Erythroblast (primary cell): ENCODE measurements at regions not wholly inside any gene's neighbourhood (a gene's known extent, or its start where the extent isn't known, plus 50 kb on each side); places are given as distances from the start of the nearest gene placed in this dataset.

Source experiments
- DNase-seq, 2 experiments: peaks; one replicate each; lab custom pipeline; 2025; lab: John Stamatoyannopoulos, UW
- GATA1 ChIP-seq: IDR thresholded peaks from 2 replicates; pipeline ENCODE4 v1.6.1; 2011; ENCODE audit warnings: low read depth, mild to moderate bottlenecking, control low read depth, low read length, moderate library complexity
- POLR2A ChIP-seq: IDR thresholded peaks from 2 replicates; pipeline ENCODE4 v1.6.1; 2011; ENCODE audit warnings: mild to moderate bottlenecking, low read length

GRCh38 chr7:21191321-21192073 lies 236.4 kb upstream of the SP4 start:
- TF ChIP-seq POLR2A (no peak), GATA1 (no peak)
- no peak for DNase-seq

DNA sequence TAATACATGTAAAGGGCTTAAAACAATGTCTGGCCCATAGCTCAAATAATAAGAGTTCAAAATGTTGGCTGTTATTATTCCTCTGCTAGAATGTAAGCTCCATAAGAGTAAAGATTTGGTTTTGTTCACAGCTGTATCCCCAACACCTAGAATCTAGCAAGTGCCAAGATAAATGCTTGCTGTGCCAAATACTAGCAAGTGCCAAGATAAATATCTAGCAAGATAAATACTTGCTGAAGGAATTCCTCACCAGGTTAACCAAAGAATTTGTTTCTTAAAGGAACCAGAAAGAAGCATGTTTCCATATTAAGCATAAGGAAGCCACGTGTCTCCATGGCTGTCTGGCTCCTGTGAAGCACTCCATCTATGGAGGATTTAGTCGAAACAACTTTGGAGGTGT lies 235.2 kb upstream of the SP4 start:
- TF ChIP-seq POLR2A, result no peak
- no peak for TF ChIP-seq GATA1
- no peak for DNase-seq

- TF ChIP-seq GATA1 (no peak), POLR2A (no peak)
- no peak for DNase-seq
Observed at GRCh38 chr7:21193895-21194294, 234.0 kb upstream of the SP4 start.

GRCh38 chr7:21194936-21195335 lies 232.9 kb upstream of the SP4 start:
- TF ChIP-seq POLR2A (no peak), GATA1 (no peak)
- DNase-seq, result no peak

DNA sequence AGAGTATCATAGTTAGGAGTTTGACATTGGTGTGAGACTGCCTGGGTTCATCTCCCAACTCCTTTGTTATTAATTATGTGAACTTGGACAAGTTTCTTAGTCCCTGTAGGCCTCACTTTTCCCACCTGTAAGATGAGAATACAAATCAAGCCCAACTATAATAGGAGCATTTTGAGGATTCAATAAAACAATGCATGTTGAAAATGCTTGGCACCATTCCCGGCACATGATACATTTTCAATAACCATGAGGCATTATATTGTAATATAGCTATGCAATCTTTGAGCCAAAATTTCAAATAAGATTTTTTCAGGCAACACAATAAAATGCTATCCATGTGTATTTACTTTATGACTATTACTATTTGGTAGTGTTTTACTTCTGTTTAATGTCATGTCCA lies 229.0 kb upstream of the SP4 start:
- DNase-seq, result no peak

DNA sequence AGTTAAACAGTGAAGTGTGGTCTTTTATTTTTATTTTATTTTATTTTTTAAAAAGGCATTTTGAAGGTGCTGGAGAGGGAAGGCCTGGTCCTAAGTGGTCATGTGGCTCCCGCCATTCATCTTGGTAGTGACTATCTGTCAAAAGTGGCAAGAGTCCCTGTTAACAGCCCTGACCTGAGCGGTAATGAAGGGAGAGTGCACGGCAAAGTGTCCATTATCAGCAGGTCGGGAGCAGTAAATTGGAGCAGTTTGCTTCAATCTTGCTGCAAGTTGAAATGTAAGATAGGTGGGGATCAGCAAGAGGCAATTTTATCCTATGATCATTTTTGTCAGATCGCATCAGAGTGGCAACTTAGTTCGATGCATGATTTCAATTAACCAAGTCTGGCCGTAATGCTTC lies 227.4 kb upstream of the SP4 start:
- no peak for TF ChIP-seq POLR2A
- TF ChIP-seq GATA1, result no peak
- DNase-seq, result no peak

More for the DNA sequence above, 229.0 kb upstream of the SP4 start:
- no peak for TF ChIP-seq GATA1
- TF ChIP-seq POLR2A, result no peak

DNA sequence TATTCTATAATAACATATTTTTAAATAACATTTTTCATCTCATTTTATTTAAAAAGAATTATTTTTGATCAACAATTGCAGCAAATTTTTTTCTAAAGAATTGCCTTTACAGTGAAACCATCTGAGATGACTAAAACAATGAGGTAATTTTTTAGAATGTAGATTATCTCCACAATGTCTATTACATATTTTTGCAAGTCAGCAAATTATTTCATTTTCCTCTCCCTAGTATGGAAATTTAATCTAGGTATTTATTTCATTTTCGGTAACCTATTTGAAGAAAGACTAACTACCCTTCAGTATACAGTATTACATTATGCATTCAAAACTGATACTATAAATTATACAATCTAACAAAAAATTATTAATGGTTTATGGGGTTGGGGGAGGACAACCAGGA lies 213.2 kb upstream of the SP4 start:
- TF ChIP-seq POLR2A (no peak), GATA1 (no peak)
- no peak for DNase-seq

DNA sequence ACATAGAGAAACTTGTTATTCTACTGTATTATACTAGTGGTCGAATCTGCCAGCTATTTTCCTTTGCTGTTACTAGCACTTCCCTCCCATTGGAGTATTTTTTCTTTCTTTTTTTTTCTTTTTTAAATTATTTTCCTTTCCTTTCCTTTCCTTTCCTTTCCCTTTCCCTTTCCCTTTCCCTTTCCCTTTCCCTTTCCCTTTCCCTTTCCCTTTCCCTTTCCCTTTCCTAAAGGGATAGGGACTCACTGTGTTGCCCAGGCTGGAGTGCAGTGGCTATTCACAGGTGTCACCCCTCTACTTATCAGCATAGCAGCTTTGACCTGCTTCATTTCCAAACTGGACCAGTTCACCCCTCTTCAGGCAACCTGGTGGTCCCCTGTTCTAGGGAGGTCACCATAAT lies 212.6 kb upstream of the SP4 start:
- TF ChIP-seq GATA1 (no peak), POLR2A (no peak)

GRCh38 chr7:21217365-21217764 lies 210.5 kb upstream of the SP4 start:
- TF ChIP-seq GATA1, result no peak
- no peak for TF ChIP-seq POLR2A

More for the DNA sequence above, 212.6 kb upstream of the SP4 start:
- no peak for DNase-seq

DNA sequence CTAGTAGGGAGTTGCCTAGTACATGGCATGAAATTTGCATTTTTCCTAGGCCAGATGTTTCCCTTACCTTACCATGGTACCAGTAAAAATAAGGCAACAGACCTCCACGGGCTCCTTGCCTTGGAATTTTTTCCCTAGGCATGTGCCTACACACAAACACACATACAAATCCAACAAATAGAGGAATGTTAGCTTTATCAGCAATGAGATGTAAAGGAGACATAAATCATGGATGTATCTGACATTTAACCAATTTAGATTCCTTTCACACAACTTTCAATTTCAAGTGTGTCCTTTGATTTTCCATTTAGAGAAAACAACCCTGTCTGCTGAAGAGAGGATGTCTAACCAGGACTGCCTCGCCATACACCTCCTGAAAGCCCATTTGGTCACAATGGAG lies 209.7 kb upstream of the SP4 start:
- TF ChIP-seq POLR2A (no peak), GATA1 (no peak)
- no peak for DNase-seq

More at GRCh38 chr7:21217365-21217764, 210.5 kb upstream of the SP4 start:
- DNase-seq, result no peak

- TF ChIP-seq POLR2A, result no peak
- DNase-seq, result no peak
Observed at GRCh38 chr7:21221130-21221529, 206.8 kb upstream of the SP4 start.

DNA sequence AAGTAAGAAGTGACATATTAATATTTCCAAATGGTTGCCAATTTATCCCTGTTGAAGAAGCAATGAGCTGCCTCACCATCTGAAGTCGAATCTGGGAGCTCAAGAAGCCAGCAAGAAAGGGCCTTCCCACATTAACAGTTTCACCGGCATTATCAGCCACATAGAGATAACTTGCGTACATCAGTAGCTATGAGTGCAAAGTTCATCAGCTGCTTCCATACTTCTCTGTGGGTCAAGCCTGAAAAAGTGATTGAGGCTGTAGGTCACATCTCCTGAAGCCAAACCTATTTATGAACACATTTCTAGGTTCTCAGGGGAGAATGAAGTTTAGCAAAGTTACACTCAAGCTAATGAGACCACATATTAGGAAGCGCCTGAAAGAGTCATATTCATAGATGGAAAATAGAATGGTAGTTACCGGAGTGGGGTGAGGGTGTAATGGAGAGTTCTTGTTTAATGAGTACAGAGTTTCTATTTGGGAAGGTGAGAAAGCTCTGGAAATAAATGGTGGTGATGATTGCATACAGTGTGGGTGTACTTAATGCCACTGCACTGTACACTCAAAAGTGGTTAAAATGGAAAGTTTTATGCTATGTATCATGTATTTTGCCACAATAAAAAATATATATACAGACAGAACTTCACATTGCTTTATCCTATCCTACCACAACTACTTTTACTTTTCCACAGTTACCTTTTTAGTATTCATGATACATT lies 189.3 kb upstream of the SP4 start:
- TF ChIP-seq GATA1 (no peak), POLR2A (no peak)
- no peak for DNase-seq

DNA sequence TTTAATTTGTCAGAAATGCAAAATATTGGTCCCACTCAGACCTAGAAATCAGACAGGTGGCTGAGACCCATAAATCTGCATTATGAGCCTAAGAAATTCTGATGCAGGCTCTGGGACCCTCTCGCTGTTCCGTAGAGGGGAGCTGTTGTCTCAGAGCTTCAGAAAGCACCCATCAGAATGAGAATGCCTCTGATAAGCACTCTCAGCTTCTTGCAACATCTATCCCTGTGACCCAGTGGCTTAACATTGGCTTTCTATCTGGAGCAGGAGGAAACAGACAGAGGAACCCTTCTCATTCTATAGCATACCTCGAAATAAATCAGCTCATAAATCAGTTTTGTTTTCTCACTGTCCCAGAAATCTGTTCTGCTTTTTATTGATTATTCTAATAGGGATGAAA lies 184.6 kb upstream of the SP4 start:
- no peak for TF ChIP-seq GATA1
- TF ChIP-seq POLR2A, result no peak
- DNase-seq, result no peak

DNA sequence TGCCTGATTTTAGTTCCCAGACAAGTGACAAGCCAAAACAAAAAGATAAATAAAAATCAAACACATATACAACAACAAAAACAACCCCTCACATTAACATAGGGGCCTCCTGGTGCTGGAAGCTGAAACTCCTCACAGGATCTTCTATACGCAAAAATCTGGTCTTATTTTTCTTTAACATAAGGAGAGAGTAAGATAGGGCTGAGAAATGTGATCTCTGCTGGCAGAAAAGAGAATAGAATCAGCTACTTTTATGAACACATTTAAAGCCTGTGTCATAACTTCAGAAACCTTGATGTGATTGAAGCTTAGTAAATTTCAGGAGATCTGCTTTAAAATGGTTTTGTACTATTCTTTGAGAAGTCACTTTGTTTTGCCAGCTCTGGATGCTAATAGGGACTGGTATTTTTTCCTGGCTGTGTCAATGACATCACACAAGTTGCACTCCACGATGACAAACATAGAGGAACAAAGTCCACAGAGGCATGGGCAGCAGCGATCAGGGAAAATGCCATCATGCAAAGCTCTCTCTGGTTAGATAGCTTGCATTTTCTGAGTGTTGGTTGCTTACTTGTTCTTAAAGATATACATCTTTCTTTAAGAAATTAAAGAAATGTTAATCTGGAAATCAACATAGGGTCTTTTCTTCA lies 176.6 kb upstream of the SP4 start:
- TF ChIP-seq POLR2A (no peak), GATA1 (no peak)
- DNase-seq, result no peak

- DNase-seq, result peak; percentile 51 to 54
- TF ChIP-seq GATA1, result no peak
Observed at GRCh38 chr7:21253740-21254687, 173.9 kb upstream of the SP4 start.
